Nephron (organoid): ENCODE measurements at regions not wholly inside any gene's neighbourhood (a gene's known extent, or its start where the extent isn't known, plus 50 kb on each side); places are given as distances from the start of the nearest gene placed in this dataset.

Source experiments
- H3K27ac Mint-ChIP-seq, 3 experiments: 2 replicates each; pipeline ENCODE4 v1.8.0; 2020; ENCODE audit warnings: mixed read lengths in 3 of 3, mild to moderate bottlenecking in 2 of 3, moderate library complexity in 1 of 3
- H3K27me3 Mint-ChIP-seq: 2 replicates; pipeline ENCODE4 v1.8.0; 2021; ENCODE audit warnings: low read depth, mild to moderate bottlenecking, moderate library complexity, mixed read lengths
- H3K36me3 Mint-ChIP-seq: 2 replicates; pipeline ENCODE4 v1.8.0; 2020; ENCODE audit warnings: low read depth, mixed read lengths
- H3K4me1 Mint-ChIP-seq: 2 replicates; pipeline ENCODE4 v1.8.0; 2020; ENCODE audit warnings: mixed read lengths
- H3K4me3 Mint-ChIP-seq, 3 experiments: 2 replicates each; pipeline ENCODE4 v1.8.0; 2020; ENCODE audit warnings: mild to moderate bottlenecking in 3 of 3, mixed read lengths in 3 of 3, moderate library complexity in 2 of 3
- H3K9me3 Mint-ChIP-seq: 2 replicates; pipeline ENCODE4 v1.8.0; 2020; ENCODE audit warnings: mixed read lengths
- TF ChIP-seq, protein P1 (sequence below), 3 experiments: fragments of 200-600 bp; sonication (generic); IDR thresholded peaks; one replicate each; pipeline ENCODE4 v1.5.0; 2021; ENCODE audit warnings: antibody characterized with exemption in 3 of 3; ENCODE audit not compliant: unreplicated experiment in 3 of 3

DNA sequence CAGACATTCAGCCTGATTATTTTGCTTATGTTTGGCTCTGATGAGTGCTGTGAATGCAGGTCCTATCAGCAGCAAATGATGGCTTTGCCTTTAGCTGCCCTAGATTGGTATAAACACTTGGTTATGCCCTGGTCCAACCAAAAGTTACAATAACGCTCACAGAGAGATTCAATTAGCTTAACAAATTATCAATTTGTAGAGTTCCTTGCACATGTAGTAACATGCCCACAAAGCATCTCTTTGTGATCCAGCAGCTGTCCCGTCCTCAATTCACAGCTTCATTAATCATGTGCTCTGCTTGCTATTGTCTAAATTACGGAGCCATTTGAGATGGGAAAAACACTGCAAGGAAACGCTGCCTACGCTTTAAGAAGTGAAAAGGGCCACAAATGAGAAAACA lies 457.9 kb downstream of the HDGFL1 start:
- H3K4me1 Mint-ChIP-seq = peaks cover 7% of the 10 kb centered on the region
- no peaks in the 10 kb centered on the region for H3K9me3 Mint-ChIP-seq
- no peaks in the 10 kb centered on the region for H3K27me3 Mint-ChIP-seq
- no peaks in the 10 kb centered on the region for H3K36me3 Mint-ChIP-seq
- TF ChIP-seq, protein P1, sequence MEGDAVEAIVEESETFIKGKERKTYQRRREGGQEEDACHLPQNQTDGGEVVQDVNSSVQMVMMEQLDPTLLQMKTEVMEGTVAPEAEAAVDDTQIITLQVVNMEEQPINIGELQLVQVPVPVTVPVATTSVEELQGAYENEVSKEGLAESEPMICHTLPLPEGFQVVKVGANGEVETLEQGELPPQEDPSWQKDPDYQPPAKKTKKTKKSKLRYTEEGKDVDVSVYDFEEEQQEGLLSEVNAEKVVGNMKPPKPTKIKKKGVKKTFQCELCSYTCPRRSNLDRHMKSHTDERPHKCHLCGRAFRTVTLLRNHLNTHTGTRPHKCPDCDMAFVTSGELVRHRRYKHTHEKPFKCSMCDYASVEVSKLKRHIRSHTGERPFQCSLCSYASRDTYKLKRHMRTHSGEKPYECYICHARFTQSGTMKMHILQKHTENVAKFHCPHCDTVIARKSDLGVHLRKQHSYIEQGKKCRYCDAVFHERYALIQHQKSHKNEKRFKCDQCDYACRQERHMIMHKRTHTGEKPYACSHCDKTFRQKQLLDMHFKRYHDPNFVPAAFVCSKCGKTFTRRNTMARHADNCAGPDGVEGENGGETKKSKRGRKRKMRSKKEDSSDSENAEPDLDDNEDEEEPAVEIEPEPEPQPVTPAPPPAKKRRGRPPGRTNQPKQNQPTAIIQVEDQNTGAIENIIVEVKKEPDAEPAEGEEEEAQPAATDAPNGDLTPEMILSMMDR (IDR thresholded peaks at IDR 0.05; ENCODE audit: unreplicated experiment in 3 of 3) = no peak
- no peak overlapping the region for H3K4me3 Mint-ChIP-seq
- H3K27ac Mint-ChIP-seq = peak overlapping the region in 1 of 3 experiments; percentile 17

DNA sequence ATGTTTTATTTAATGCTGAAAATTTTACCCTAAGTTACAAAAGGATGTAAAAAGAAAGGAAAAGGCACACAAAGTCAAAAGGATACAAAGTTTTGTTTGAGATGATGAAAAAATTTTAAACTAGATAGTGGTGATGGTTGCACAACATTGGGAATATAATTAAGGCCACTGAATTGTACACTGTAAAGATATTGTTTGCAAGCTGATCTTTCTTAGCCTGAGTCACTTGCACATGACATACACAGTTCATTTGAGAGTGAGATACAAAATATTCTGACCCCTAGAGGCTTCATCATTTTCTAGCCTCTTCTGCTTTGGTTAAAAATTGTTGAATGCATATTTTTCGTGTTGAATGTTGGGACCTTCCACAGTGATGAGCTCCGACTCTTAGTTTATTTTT lies 462.6 kb downstream of the HDGFL1 start:
- H3K9me3 Mint-ChIP-seq = no peaks in the 10 kb centered on the region
- H3K27me3 Mint-ChIP-seq = no peaks in the 10 kb centered on the region
- TF ChIP-seq, protein P1 (IDR thresholded peaks at IDR 0.05; ENCODE audit: unreplicated experiment in 3 of 3) = no peak
- H3K36me3 Mint-ChIP-seq = no peaks in the 10 kb centered on the region
- peaks cover 5% of the 10 kb centered on the region for H3K4me1 Mint-ChIP-seq
- H3K4me3 Mint-ChIP-seq = no peak overlapping the region
- H3K27ac Mint-ChIP-seq = no peak overlapping the region

DNA sequence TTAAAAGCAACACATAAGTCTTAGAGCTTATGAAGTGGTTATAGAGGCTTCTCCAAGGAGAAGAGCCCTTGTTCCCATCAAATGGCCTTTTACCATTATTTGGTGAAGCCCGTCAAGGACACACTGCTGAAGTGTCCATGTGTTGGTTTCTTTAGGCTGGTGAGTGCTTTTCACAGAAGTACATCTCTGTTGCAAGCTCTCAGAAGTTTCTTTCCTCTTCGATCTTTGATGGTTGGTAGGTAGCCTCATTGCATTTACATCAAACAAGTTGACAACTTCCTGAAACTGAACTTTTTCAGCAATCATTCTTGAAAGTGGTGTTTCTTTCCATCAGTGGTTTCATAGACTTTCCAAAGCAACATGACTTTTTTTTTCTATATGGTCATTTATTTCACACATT lies 465.6 kb downstream of the HDGFL1 start:
- Mint-ChIP-seq H3K4me1 (no peaks in the 10 kb centered on the region), H3K27ac (no peak overlapping the region), H3K4me3 (no peak overlapping the region), H3K36me3 (no peaks in the 10 kb centered on the region), H3K9me3 (no peaks in the 10 kb centered on the region), H3K27me3 (no peaks in the 10 kb centered on the region)
- TF ChIP-seq, protein P1 (IDR thresholded peaks at IDR 0.05; ENCODE audit: unreplicated experiment in 3 of 3) = no peak

GRCh38 chr6:23036406-23036983 lies 467.1 kb downstream of the HDGFL1 start:
- Mint-ChIP-seq H3K36me3 (no peaks in the 10 kb centered on the region), H3K27me3 (no peaks in the 10 kb centered on the region), H3K4me1 (no peaks in the 10 kb centered on the region), H3K4me3 (no peak overlapping the region), H3K27ac (no peak overlapping the region), H3K9me3 (no peaks in the 10 kb centered on the region)
- TF ChIP-seq, protein P1 (IDR thresholded peaks at IDR 0.05; ENCODE audit: unreplicated experiment in 3 of 3) = no peak

- no peak overlapping the region for H3K27ac Mint-ChIP-seq
- TF ChIP-seq, protein P1 (IDR thresholded peaks at IDR 0.05; ENCODE audit: unreplicated experiment in 3 of 3) = no peak
- no peaks in the 10 kb centered on the region for H3K36me3 Mint-ChIP-seq
- no peaks in the 10 kb centered on the region for H3K4me1 Mint-ChIP-seq
- no peak overlapping the region for H3K4me3 Mint-ChIP-seq
- H3K27me3 Mint-ChIP-seq = no peaks in the 10 kb centered on the region
- no peaks in the 10 kb centered on the region for H3K9me3 Mint-ChIP-seq
These were observed 471.5 kb downstream of the HDGFL1 start for GRCh38 chr6:23040899-23041298.

DNA sequence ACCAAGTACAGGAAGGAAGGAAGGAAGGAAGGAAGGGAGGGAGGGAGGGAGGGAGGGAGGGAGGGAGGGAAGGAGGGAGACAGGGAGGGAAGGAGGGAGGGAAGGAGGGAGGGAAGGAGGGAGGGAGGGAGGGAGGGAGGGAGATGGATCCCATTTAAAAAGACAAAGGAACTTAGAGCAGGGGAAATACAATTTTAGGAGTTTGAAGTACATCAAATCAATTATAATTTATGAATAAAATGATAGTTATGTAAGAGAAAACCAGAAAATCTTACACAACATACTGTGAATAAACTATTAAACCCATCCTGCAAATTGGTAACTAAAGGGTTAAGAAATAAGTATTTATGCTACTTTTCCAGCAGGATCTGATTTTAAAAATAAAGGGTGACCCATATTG lies 475.9 kb downstream of the HDGFL1 start:
- H3K27ac Mint-ChIP-seq = no peak overlapping the region
- TF ChIP-seq, protein P1 (IDR thresholded peaks at IDR 0.05; ENCODE audit: unreplicated experiment in 3 of 3) = no peak
- H3K4me3 Mint-ChIP-seq = no peak overlapping the region
- peaks cover 8% of the 10 kb centered on the region for H3K9me3 Mint-ChIP-seq
- H3K36me3 Mint-ChIP-seq = no peaks in the 10 kb centered on the region
- no peaks in the 10 kb centered on the region for H3K4me1 Mint-ChIP-seq
- no peaks in the 10 kb centered on the region for H3K27me3 Mint-ChIP-seq
